Parathyroid adenoma (tissue), 2 donors: ENCODE measurements at regions not wholly inside any gene's neighbourhood (a gene's known extent, or its start where the extent isn't known, plus 50 kb on each side); places are given as distances from the start of the nearest gene placed in this dataset.
"Not testable (repeated sequence)": the region's sequence is repeated elsewhere in the genome, so short reads cannot be mapped to it uniquely, and the experiment has no call there.

Experiments
- H2AFZ ChIP-seq: fragments of 300-600 bp; sonication (generic); one replicate; pipeline ENCODE4 v1.7.0; 2017; ENCODE audit warnings: antibody characterized with exemption, mild to moderate bottlenecking
- H3K27ac ChIP-seq: fragments of 300-600 bp; sonication (generic); one replicate; pipeline ENCODE4 v1.7.0; 2017
- H3K27me3 ChIP-seq: fragments of 300-600 bp; sonication (generic); one replicate; pipeline ENCODE4 v1.7.0; 2017; ENCODE audit warnings: low read length; ENCODE audit not compliant: control insufficient read depth, insufficient read depth
- H3K36me3 ChIP-seq: fragments of 300-600 bp; sonication (generic); one replicate; pipeline ENCODE4 v1.7.0; 2017; ENCODE audit warnings: low read length; ENCODE audit not compliant: control insufficient read depth, insufficient read depth
- H3K4me1 ChIP-seq: fragments of 300-600 bp; sonication (generic); one replicate; pipeline ENCODE4 v1.7.0; 2017; ENCODE audit warnings: control low read depth
- H3K4me2 ChIP-seq: fragments of 300-600 bp; sonication (generic); one replicate; pipeline ENCODE4 v1.7.0; 2017; ENCODE audit warnings: low read length
- H3K4me3 ChIP-seq: fragments of 300-600 bp; sonication (generic); one replicate; pipeline ENCODE4 v1.7.0; 2017; ENCODE audit warnings: low read depth, low read length
- H3K79me2 ChIP-seq: fragments of 300-600 bp; sonication (generic); one replicate; pipeline ENCODE4 v1.7.0; 2017; ENCODE audit warnings: control low read depth
- H3K9ac ChIP-seq: fragments of 300-600 bp; sonication (generic); one replicate; pipeline ENCODE4 v1.7.0; 2017; ENCODE audit warnings: mild to moderate bottlenecking
- H3K9me3 ChIP-seq: fragments of 300-600 bp; sonication (generic); one replicate; pipeline ENCODE4 v1.7.0; 2017; ENCODE audit warnings: low read length; ENCODE audit not compliant: control insufficient read depth
- CTCF ChIP-seq: fragments of 300-600 bp; sonication (generic); IDR thresholded peaks from one replicate; pipeline ENCODE4 v1.7.0; 2017; ENCODE audit warnings: antibody characterized with exemption, mild to moderate bottlenecking
- donor health status: primary hyperparathyroidism.

GRCh38 chr17:13102477-13102876 lies 84.7 kb upstream of the ELAC2 start:
- no peak for TF ChIP-seq CTCF
- Histone ChIP-seq H3K4me2 (no peak overlapping the region), H3K9ac (no peak overlapping the region), H3K27me3 (no peaks in the 10 kb centered on the region), H3K27ac (no peak overlapping the region), H3K4me3 (no peak overlapping the region), H3K36me3 (no peaks in the 10 kb centered on the region), H3K9me3 (no peaks in the 10 kb centered on the region), H2AFZ (no peak overlapping the region), H3K4me1 (no peaks in the 10 kb centered on the region), H3K79me2 (no peaks in the 10 kb centered on the region)

GRCh38 chr17:13099926-13100325 lies 82.1 kb upstream of the ELAC2 start:
- no peaks in the 10 kb centered on the region for H3K79me2 ChIP-seq
- no peaks in the 10 kb centered on the region for H3K27me3 ChIP-seq
- no peak for TF ChIP-seq CTCF
- no peaks in the 10 kb centered on the region for H3K9me3 ChIP-seq
- no peak overlapping the region for H3K27ac ChIP-seq
- no peaks in the 10 kb centered on the region for H3K36me3 ChIP-seq
- H3K4me2 ChIP-seq, result no peak overlapping the region
- no peak overlapping the region for H3K9ac ChIP-seq
- no peak overlapping the region for H2AFZ ChIP-seq
- H3K4me3 ChIP-seq, result no peak overlapping the region
- H3K4me1 ChIP-seq, result no peaks in the 10 kb centered on the region

GRCh38 chr17:13099089-13099735 lies 81.4 kb upstream of the ELAC2 start:
- Histone ChIP-seq H3K9me3 (no peaks in the 10 kb centered on the region), H3K79me2 (no peaks in the 10 kb centered on the region), H3K27ac (no peak overlapping the region), H3K4me2 (no peak overlapping the region), H3K4me1 (no peaks in the 10 kb centered on the region), H3K4me3 (no peak overlapping the region), H3K9ac (no peak overlapping the region), H2AFZ (no peak overlapping the region), H3K36me3 (no peaks in the 10 kb centered on the region), H3K27me3 (no peaks in the 10 kb centered on the region)
- no peak for TF ChIP-seq CTCF

GRCh38 chr17:13096291-13096690 lies 78.5 kb upstream of the ELAC2 start:
- Histone ChIP-seq H3K27ac (no peak overlapping the region), H3K9me3 (no peaks in the 10 kb centered on the region)

GRCh38 chr17:13092010-13092409 lies 74.2 kb upstream of the ELAC2 start:
- H3K79me2 ChIP-seq, H3K4me2 ChIP-seq, H3K4me3 ChIP-seq, H2AFZ ChIP-seq, H3K36me3 ChIP-seq, H3K9ac ChIP-seq, H3K9me3 ChIP-seq, H3K27me3 ChIP-seq, H3K4me1 ChIP-seq, H3K27ac ChIP-seq: not testable (repeated sequence)

More at GRCh38 chr17:13096291-13096690, 78.5 kb upstream of the ELAC2 start:
- Histone ChIP-seq H3K27me3 (no peaks in the 10 kb centered on the region), H3K36me3 (no peaks in the 10 kb centered on the region), H3K4me2 (no peak overlapping the region), H2AFZ (no peak overlapping the region), H3K4me1 (no peaks in the 10 kb centered on the region), H3K9ac (no peak overlapping the region), H3K4me3 (no peak overlapping the region), H3K79me2 (no peaks in the 10 kb centered on the region)
- no peak for TF ChIP-seq CTCF
